Hematopoietic multipotent progenitor cell treated with erythropoietin and hydrocortisone succinate and interleukin-3 and kit ligand, for 15 days (in vitro differentiated cells): ENCODE measurements at regions not wholly inside any gene's neighbourhood (a gene's known extent, or its start where the extent isn't known, plus 50 kb on each side); places are given as distances from the start of the nearest gene placed in this dataset.
"Not testable (repeated sequence)": the region's sequence is repeated elsewhere in the genome, so short reads cannot be mapped to it uniquely, and the experiment has no call there.

Source experiments
- DNase-seq: peaks from one replicate; pipeline ENCODE4 v3.0.0-alpha.2; 2015; ENCODE audit warnings: low spot score

GRCh38 chr18:70578480-70578879 lies 289.6 kb downstream of the SOCS6 start:
- DNase-seq: no peak

- DNase-seq: no peak
Observed at GRCh38 chr18:70577023-70577420, 288.2 kb downstream of the SOCS6 start.

DNA sequence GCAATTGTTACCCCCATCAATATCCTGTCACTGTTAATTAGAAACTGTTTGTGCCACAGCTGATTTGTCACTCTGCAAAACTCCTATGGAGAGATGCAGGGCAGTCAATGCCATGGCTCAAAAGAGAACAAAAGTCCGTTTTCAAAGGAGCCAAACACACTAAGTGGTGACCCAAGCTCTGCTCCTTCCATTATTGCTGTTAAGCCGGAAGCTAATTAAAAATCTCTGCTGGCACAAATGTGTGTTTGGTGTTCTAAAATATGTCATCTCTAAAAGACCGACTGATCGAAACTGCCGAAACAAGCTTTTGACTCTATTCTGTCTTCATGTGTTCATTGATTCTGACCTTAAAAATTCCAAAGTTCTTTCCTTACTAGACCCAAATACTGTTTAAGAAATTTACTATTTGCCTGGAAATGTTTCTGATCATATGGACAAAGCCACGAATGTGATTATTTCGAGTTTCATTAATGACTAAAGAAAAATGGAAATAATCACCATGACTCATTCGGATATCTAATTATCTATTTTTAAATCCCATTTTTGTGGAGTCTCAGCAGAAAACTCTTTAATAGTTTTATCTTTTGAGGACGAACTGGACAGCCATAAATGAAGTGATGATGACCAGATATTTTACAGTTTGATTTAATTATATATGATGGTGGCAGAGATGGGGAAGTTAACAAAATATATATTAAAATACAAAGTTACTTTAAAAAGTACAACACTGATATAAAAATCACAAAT lies 287.6 kb downstream of the SOCS6 start:
- no peak for DNase-seq

DNA sequence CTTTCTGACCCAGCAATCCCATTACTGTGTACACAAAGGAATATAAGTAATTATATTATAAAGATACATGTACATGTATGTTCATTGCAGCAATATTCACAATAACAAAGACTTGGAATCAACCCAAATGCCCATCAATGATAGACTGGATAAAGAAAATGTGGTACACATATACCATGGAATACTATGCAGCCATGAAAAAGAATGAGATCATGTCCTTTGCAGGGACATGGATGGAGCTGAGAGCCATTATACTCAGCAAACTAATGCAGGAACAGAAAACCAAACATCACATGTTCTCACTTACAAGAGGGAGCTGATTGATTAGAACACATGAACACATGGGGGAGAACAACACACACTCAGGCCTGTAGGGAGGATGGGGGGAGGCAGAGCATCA lies 286.1 kb downstream of the SOCS6 start:
- DNase-seq: not testable (repeated sequence)

DNA sequence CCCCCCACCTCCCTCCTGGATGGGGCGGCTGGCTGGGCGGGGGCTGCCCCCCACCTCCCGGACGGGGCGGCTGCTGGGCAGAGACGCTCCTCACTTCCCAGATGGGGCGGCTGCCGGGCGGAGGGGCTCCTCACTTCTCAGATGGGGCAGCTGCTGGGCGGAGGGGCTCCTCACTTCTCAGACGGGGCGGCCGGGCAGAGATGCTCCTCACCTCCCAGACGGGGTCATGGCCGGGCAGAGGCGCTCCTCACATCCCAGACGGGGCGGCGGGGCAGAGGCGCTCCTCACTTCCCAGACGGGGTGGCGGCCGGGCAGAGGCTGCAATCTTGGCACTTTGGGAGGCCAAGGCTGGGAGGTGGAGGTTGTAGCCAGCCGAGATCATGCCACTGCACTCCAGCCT lies 280.8 kb downstream of the SOCS6 start:
- DNase-seq: not testable (repeated sequence)

DNA sequence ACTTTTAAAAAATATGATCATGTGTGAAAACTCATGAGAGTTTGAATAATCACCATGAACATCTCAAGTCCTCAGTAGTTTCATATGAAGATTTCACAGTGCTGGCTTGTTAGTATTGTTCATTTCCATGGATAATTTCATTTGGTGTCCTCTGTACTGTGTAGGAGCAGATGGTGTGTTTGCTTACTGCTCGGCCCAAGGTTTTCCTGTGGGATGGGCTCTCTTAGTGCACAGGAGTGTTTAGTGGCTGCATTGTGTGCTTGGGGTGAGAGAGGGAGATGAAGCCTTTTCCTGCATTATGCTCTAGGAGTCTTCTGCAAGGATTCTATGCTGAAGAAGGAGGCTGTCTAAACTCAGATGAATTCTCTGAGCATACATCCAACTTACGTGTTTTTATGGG lies 270.6 kb downstream of the SOCS6 start:
- DNase-seq: no peak

- DNase-seq: no peak
Observed at GRCh38 chr18:70558371-70558770, 269.5 kb downstream of the SOCS6 start.

DNA sequence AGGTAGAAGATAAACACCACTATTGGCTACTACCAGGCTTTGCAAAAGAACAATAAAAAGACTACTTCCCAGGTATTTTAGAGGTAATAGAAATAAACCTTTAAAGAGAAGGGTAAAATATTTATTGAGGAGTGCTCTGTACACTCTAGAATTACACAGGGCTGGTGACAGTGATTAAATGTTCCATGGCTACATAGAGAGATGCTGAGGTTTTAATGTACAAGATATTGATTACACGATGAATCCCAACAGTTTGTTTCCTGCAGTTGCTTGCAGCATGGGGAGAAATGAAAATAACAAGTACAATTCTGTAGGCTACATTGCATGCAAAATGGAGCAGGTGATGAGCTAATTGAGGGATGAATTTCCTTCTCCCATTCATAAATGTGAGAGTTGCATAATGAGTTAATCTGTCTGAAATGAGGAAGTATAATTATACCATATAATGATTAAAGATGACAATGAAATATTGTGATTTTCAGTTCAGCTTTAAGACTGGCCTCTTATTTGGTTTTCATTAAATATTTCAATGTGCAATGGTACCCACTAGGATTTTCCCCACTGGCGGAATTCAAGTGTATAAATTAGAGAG lies 266.1 kb downstream of the SOCS6 start:
- DNase-seq: no peak

DNA sequence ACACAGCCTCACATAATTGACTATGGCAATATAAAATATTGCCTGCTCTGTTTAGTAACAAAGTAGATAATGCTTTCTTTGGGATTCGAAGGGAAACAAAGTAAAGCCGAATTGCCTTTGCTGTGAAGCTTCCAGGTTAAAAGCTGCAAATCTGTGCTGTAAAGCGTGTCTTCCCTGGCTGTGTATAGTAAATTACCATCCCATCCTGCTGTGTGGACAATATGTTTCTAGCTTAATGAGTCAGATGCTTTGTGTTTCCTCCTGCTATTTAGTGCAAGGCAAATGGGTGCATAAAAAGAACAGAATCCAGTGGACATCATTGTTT lies 265.1 kb downstream of the SOCS6 start:
- DNase-seq: no peak

DNA sequence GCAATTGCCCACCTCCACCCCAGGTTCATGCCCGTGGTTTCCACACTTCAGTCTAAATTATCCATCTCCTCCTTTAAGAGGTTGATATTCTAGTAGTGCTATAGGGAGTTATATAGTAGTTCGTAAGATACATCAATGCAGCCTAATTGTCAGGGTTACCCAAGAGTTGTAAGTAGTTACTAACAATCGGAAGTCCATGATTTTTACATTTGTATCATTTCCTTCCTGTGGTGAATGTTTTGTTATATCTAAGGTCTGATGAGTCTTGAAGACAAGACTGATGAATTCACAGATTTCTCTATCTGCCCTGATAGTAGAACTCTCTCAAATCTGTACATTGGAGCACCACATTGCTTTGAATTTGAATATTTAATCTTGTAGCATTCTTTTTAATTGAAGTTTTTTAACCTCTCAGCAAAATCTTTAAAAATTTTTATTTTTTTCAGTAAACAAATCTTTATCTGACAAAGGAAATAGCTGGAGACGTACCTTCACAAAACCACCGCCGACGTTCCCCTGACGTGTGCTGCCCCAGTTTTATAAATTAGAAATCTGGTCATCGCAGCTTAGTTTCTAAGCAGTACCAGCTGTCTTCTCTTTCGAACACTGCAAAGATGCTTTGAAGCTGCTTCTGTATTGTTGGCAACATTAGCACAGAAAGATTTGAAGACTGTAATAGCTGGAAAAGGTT lies 264.5 kb downstream of the SOCS6 start:
- no peak for DNase-seq

DNA sequence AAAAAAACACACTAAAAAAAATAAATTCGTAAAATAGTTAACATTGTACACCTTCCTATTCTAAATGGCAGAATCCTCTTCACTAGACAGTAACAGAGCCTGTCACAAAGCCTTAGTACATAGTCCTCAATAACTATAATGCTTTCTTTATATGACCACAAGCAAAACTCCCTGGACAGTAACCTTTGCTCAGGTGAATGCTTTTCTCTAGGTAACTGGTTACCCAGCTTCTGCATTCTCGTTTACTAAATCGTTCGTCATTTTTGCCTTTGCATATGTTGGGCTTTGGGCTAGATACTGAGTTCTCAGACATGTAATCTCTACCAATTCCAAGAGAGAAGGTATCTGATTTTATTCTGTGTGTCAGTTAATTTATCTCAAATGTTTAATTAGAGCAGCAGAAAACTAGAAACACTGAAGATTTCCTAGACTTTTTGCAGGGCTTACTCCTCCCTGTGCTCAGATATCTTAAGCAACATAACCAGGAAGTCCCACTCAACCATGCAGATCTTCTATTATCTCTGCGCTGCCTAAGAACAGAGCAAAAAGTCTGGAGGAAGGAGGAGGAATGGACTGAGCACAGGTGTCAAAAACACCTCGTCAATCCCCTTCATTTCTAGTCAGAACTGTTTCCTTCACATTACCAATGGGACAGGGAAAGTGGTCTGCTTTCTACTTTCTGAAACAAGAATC lies 247.7 kb downstream of the SOCS6 start:
- DNase-seq: no peak

GRCh38 chr18:70535041-70535440 lies 246.2 kb downstream of the SOCS6 start:
- DNase-seq: no peak

DNA sequence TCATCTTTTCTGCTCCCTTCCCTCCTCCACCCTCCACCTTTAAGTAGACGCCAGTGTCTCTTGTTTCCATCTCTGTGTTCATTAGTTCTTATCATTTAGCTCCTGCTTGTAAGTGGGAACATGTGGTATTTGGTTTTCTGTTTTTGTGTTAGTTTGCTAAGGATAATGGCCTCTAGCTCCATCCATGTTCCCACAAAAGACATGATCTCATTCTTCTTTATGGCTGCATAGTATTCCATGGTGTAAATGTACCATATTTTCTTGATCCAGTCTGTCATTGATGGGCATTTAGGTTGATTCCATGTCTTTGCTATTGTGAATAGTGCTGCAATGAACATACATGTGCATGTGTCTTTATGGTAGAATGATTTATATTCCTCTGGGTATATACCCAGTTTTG lies 236.5 kb downstream of the SOCS6 start:
- not testable (repeated sequence) for DNase-seq

GRCh38 chr18:70523792-70524182 lies 234.9 kb downstream of the SOCS6 start:
- no peak for DNase-seq

GRCh38 chr18:70523035-70523791 lies 234.4 kb downstream of the SOCS6 start:
- no peak for DNase-seq

- no peak for DNase-seq
Observed at GRCh38 chr18:70522183-70522680, 233.4 kb downstream of the SOCS6 start.

DNA sequence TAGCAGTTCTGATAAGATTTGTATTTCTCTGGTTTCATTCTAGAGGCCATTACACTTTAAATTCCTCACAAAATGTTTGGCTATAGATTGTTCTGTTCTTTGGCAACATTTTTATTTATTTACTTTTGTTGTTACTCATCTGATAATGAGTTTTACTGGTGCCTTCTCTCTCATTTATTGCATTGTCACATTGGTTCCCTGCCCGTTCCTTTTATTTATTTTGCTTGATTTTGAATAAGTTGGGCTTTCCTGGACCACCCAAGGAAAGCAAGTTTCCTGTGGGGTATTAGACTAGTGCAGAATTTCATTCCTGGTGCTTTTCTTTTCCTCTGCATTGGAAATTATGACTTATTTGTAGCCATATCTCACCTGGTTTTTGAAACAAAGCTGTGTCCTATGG lies 232.0 kb downstream of the SOCS6 start:
- DNase-seq: no peak

GRCh38 chr18:70513502-70514171 lies 224.8 kb downstream of the SOCS6 start:
- no peak for DNase-seq

- DNase-seq: no peak
Observed at GRCh38 chr18:70507970-70508369, 219.1 kb downstream of the SOCS6 start.

GRCh38 chr18:70506511-70506910 lies 217.7 kb downstream of the SOCS6 start:
- peak; percentile 10 for DNase-seq

GRCh38 chr18:70503060-70503459 lies 214.2 kb downstream of the SOCS6 start:
- no peak for DNase-seq
